Transverse colon (tissue), 3 donors: ENCODE measurements at regions not wholly inside any gene's neighbourhood (a gene's known extent, or its start where the extent isn't known, plus 50 kb on each side); places are given as distances from the start of the nearest gene placed in this dataset.

Experiments
- CTCF ChIP-seq, 5 experiments: fragments of 200-600 bp in 3 of 5; fragments of 450-650 bp in 2 of 5; sonication (generic) in 3 of 5; IDR thresholded peaks; 1 replicate in 2 of 5; 2 replicates in 3 of 5; pipeline ENCODE4 v1.5.1; 2016 to 2017; ENCODE audit warnings: antibody characterized with exemption in 5 of 5, inconsistent platforms in 3 of 5, mild to moderate bottlenecking in 2 of 5, moderate library complexity in 1 of 5
- POLR2A ChIP-seq: fragments of 450-650 bp; IDR thresholded peaks from one replicate; pipeline ENCODE4 v1.6.1; 2016; ENCODE audit warnings: antibody characterized with exemption, mild to moderate bottlenecking, moderate library complexity

- TF ChIP-seq CTCF (IDR thresholded peaks at IDR 0.05), result no peak
- no peak for TF ChIP-seq POLR2A
Observed at GRCh38 chr2:177317857-177318256, 53.3 kb upstream of the NFE2L2 start.
